Peyer's patch (tissue), 4 donors: ENCODE measurements at regions not wholly inside any gene's neighbourhood (a gene's known extent, or its start where the extent isn't known, plus 50 kb on each side); places are given as distances from the start of the nearest gene placed in this dataset.

ENCODE experiments used
- CTCF ChIP-seq, 6 experiments: fragments of 450-650 bp in 4 of 6; fragments of 200-600 bp in 2 of 6; sonication (generic) in 1 of 6; IDR thresholded peaks; one replicate each; pipeline ENCODE4 v1.5.1; 2017 to 2019; ENCODE audit warnings: antibody characterized with exemption in 6 of 6, mild to moderate bottlenecking in 3 of 6, moderate library complexity in 1 of 6
- POLR2A ChIP-seq, 2 donors: fragments of 450-650 bp; IDR thresholded peaks; one replicate each; pipeline ENCODE4 v1.5.1; 2017; ENCODE audit warnings: antibody characterized with exemption in 2 of 2, mild to moderate bottlenecking in 2 of 2, moderate library complexity in 2 of 2

- TF ChIP-seq CTCF (IDR thresholded peaks at IDR 0.05) = no peak
- TF ChIP-seq POLR2A (IDR thresholded peaks at IDR 0.05) = no peak
Measured at GRCh38 chr12:67590149-67590790, 58.3 kb upstream of the DYRK2 start.
